Gastroesophageal sphincter (tissue), 3 donors: ENCODE measurements at regions not wholly inside any gene's neighbourhood (a gene's known extent, or its start where the extent isn't known, plus 50 kb on each side); places are given as distances from the start of the nearest gene placed in this dataset.

Experiments
- CTCF ChIP-seq, 4 experiments: fragments of 200-600 bp in 2 of 4; fragments of 450-650 bp in 2 of 4; sonication (generic) in 1 of 4; IDR thresholded peaks; one replicate each; pipeline ENCODE4 v1.5.1; 2017 to 2019; ENCODE audit warnings: antibody characterized with exemption in 4 of 4, mild to moderate bottlenecking in 2 of 4, moderate library complexity in 2 of 4
- EP300 ChIP-seq: sonication (generic); formaldehyde crosslinking; IDR thresholded peaks from one replicate; pipeline ENCODE4 v1.6.1; 2017; ENCODE audit warnings: antibody characterized with exemption, mild to moderate bottlenecking

GRCh38 chr10:5297996-5298395, 66.8 kb upstream of the UCN3 start:
- no peak for TF ChIP-seq EP300
- no peak for TF ChIP-seq CTCF (IDR thresholded peaks at IDR 0.05)
